Mesenchymal stem cell (in vitro differentiated cells and primary cell): ENCODE measurements at regions not wholly inside any gene's neighbourhood (a gene's known extent, or its start where the extent isn't known, plus 50 kb on each side); places are given as distances from the start of the nearest gene placed in this dataset.

ENCODE experiments used
- DNase-seq: peaks from one replicate; pipeline ENCODE4 v3.0.0-alpha.2; 2013
- H2AFZ ChIP-seq: one replicate; pipeline ENCODE4 v1.6.1; 2013; ENCODE audit warnings: low read depth, mild to moderate bottlenecking, control low read depth, inconsistent platforms, low read length, moderate library complexity
- H2AK5ac ChIP-seq: 2 replicates; pipeline ENCODE4 v1.6.1; 2013; ENCODE audit warnings: low read length, moderate library complexity, mild to moderate bottlenecking, inconsistent platforms; ENCODE audit not compliant: severe bottlenecking
- H2BK120ac ChIP-seq: one replicate; pipeline ENCODE4 v1.6.1; 2013; ENCODE audit warnings: low read depth, mild to moderate bottlenecking, inconsistent platforms, low read length, moderate library complexity
- H2BK12ac ChIP-seq, 2 experiments: one replicate each; pipeline ENCODE4 v1.6.1; 2013; ENCODE audit warnings: inconsistent platforms in 2 of 2, low read length in 2 of 2, mild to moderate bottlenecking in 2 of 2, moderate library complexity in 2 of 2, control low read depth in 1 of 2
- H2BK15ac ChIP-seq: one replicate; pipeline ENCODE4 v1.6.1; 2013; ENCODE audit warnings: mild to moderate bottlenecking, low read depth, inconsistent platforms; ENCODE audit not compliant: poor library complexity, severe bottlenecking
- H2BK5ac ChIP-seq: 2 replicates; pipeline ENCODE4 v1.6.1; 2013; ENCODE audit warnings: low read depth, mild to moderate bottlenecking, low read length, control low read depth, inconsistent platforms; ENCODE audit not compliant: poor library complexity, severe bottlenecking
- H3K14ac ChIP-seq, 2 experiments: one replicate each; pipeline ENCODE4 v1.6.1; 2013; ENCODE audit warnings: inconsistent platforms in 2 of 2, low read length in 2 of 2, control low read depth in 1 of 2, mild to moderate bottlenecking in 1 of 2, moderate library complexity in 1 of 2
- H3K18ac ChIP-seq, 2 experiments: one replicate each; pipeline ENCODE4 v1.6.1; 2013; ENCODE audit warnings: inconsistent platforms in 2 of 2, low read length in 2 of 2, control low read depth in 1 of 2, low read depth in 1 of 2, mild to moderate bottlenecking in 1 of 2
- H3K23ac ChIP-seq, 2 experiments: one replicate each; pipeline ENCODE4 v1.6.1; 2013; ENCODE audit warnings: inconsistent platforms in 2 of 2, low read length in 2 of 2, mild to moderate bottlenecking in 2 of 2, moderate library complexity in 2 of 2, control low read depth in 1 of 2
- H3K27ac ChIP-seq: 2 replicates; pipeline ENCODE4 v1.5.1; 2013; ENCODE audit warnings: mild to moderate bottlenecking, moderate library complexity, low read length, control low read depth, inconsistent platforms; ENCODE audit not compliant: poor library complexity, severe bottlenecking
- H3K27me3 ChIP-seq, 2 experiments: 2 replicates each; pipeline versions ENCODE4 v1.6.1 to v1.7.0; 2013; ENCODE audit warnings: low read length in 2 of 2, mild to moderate bottlenecking in 2 of 2, moderate library complexity in 2 of 2, control low read depth in 1 of 2, inconsistent platforms in 1 of 2; ENCODE audit not compliant: control insufficient read depth in 1 of 2, insufficient read depth in 1 of 2
- H3K36me3 ChIP-seq, 2 experiments: 2 replicates each; pipeline versions ENCODE4 v1.6.1 to v1.7.0; 2013; ENCODE audit warnings: low read length in 2 of 2, control low read depth in 1 of 2, inconsistent platforms in 1 of 2, low read depth in 1 of 2, mild to moderate bottlenecking in 1 of 2; ENCODE audit not compliant: insufficient read depth in 2 of 2, control insufficient read depth in 1 of 2
- H3K4ac ChIP-seq, 2 experiments: one replicate each; pipeline ENCODE4 v1.6.1; 2013; ENCODE audit warnings: inconsistent platforms in 2 of 2, low read length in 2 of 2, mild to moderate bottlenecking in 2 of 2, moderate library complexity in 2 of 2, control low read depth in 1 of 2, low read depth in 1 of 2
- H3K4me1 ChIP-seq: 2 replicates; pipeline ENCODE4 v1.6.1; 2013; ENCODE audit warnings: low read depth, low read length, control low read depth; ENCODE audit not compliant: control insufficient read depth, insufficient read depth
- H3K4me2 ChIP-seq: 2 replicates; pipeline ENCODE4 v1.6.1; 2013; ENCODE audit warnings: low read length, mild to moderate bottlenecking, inconsistent platforms; ENCODE audit not compliant: poor library complexity, severe bottlenecking
- H3K4me3 ChIP-seq, 2 experiments: 2 replicates each; pipeline versions ENCODE4 v1.5.1 to v1.7.0; 2013; ENCODE audit warnings: low read length in 2 of 2, mild to moderate bottlenecking in 2 of 2, control low read depth in 1 of 2, low read depth in 1 of 2; ENCODE audit not compliant: insufficient read depth in 1 of 2
- H3K79me1 ChIP-seq: replicated peaks from 2 replicates; pipeline ENCODE4 v1.6.1; 2013; ENCODE audit warnings: mild to moderate bottlenecking, control low read depth, low read length, inconsistent platforms; ENCODE audit not compliant: poor library complexity, severe bottlenecking
- H3K9ac ChIP-seq: 2 replicates; pipeline ENCODE4 v1.7.0; 2013; ENCODE audit warnings: mild to moderate bottlenecking, low read length, moderate library complexity
- H3K9me3 ChIP-seq: 2 replicates; pipeline ENCODE4 v1.7.0; 2013; ENCODE audit warnings: mild to moderate bottlenecking, low read length; ENCODE audit not compliant: control insufficient read depth
- H4K8ac ChIP-seq: one replicate; pipeline ENCODE4 v1.6.1; 2013; ENCODE audit warnings: inconsistent platforms, mild to moderate bottlenecking, low read length, moderate library complexity
- H4K91ac ChIP-seq: one replicate; pipeline ENCODE4 v1.6.1; 2013; ENCODE audit warnings: mild to moderate bottlenecking, low read length, inconsistent platforms
- WGBS: methylation state at CpG from one replicate; pipeline ENCODE4 v1.1.7; 2013; ENCODE audit warnings: mixed read lengths; 5-methylcytosine and 5-hydroxymethylcytosine counted together

DNA sequence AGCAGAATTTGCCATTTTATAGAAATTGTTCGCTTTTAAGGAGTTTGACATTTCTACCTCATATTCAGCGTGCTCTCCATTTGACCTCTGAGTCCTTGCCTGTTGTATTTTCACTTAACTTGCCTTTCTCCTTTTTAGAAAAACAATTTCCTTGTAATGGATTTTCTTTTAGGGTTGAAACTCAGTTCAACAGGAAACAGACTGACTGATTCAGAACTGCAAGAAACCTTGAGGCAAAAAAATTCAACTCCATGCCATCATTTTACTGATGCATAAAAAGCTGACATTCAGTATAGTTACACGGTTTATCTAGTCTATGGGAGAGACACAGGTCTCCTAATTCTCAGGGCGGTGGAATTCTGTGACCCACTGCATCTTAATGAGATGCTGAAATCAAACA, 59.8 kb downstream of the MRPS30 start:
- no peak overlapping the region for H3K4me2 ChIP-seq
- no peak overlapping the region for H3K18ac ChIP-seq
- H3K4ac ChIP-seq, result no peak overlapping the region
- H3K36me3 ChIP-seq, result no peaks in the 10 kb centered on the region
- H3K4me1 ChIP-seq, result no peaks in the 10 kb centered on the region
- H3K14ac ChIP-seq, result no peak overlapping the region
- no peak overlapping the region for H3K23ac ChIP-seq
- no peaks in the 10 kb centered on the region for H3K79me1 ChIP-seq
- no peak for DNase-seq
- H2BK120ac ChIP-seq, result no peak overlapping the region
- H2AFZ ChIP-seq, result no peak overlapping the region
- H3K4me3 ChIP-seq, result no peak overlapping the region
- H3K27me3 ChIP-seq, result no peaks in the 10 kb centered on the region
- H4K8ac ChIP-seq, result no peak overlapping the region
- H2BK5ac ChIP-seq, result no peak overlapping the region
- WGBS, result 96% methylated on average over 4 of the region's 4 CpGs
- H2BK15ac ChIP-seq, result no peak overlapping the region
- H3K9ac ChIP-seq, result no peak overlapping the region
- H3K27ac ChIP-seq, result no peak overlapping the region
- no peak overlapping the region for H4K91ac ChIP-seq
- H3K9me3 ChIP-seq, result no peaks in the 10 kb centered on the region
- H2AK5ac ChIP-seq, result no peak overlapping the region
- H2BK12ac ChIP-seq, result no peak overlapping the region

DNA sequence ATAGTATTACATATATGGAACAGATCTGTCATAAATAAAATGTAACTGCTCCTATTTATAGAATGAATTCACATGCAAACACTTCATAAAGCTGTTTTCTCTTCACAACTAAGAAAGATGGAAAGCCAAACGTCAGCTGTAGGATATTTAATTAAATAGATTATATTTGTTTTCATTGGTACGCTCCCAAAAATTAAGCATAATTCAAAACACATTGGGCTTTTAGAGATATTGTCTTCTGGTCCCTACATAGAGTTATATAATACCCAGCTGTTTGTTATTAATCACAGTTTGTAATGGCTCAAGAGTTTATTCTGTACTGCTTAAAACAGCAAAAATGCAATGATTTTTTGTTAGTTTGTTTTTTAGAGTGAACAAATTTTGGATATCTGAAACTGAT, 61.2 kb downstream of the MRPS30 start:
- Histone ChIP-seq H2BK15ac (no peak overlapping the region), H3K27me3 (no peaks in the 10 kb centered on the region), H2BK12ac (no peak overlapping the region), H2BK120ac (no peak overlapping the region), H3K9ac (no peak overlapping the region), H3K79me1 (no peaks in the 10 kb centered on the region), H3K4me1 (no peaks in the 10 kb centered on the region), H2AK5ac (no peak overlapping the region), H3K9me3 (no peaks in the 10 kb centered on the region), H3K27ac (no peak overlapping the region), H4K8ac (no peak overlapping the region), H3K36me3 (no peaks in the 10 kb centered on the region), H3K4ac (no peak overlapping the region), H4K91ac (no peak overlapping the region), H3K18ac (no peak overlapping the region), H2AFZ (no peak overlapping the region), H3K4me3 (no peak overlapping the region), H3K4me2 (no peak overlapping the region), H2BK5ac (no peak overlapping the region), H3K14ac (no peak overlapping the region), H3K23ac (no peak overlapping the region)
- WGBS, result no CpG with 5 or more reads among the region's 2 CpGs
- no peak for DNase-seq

DNA sequence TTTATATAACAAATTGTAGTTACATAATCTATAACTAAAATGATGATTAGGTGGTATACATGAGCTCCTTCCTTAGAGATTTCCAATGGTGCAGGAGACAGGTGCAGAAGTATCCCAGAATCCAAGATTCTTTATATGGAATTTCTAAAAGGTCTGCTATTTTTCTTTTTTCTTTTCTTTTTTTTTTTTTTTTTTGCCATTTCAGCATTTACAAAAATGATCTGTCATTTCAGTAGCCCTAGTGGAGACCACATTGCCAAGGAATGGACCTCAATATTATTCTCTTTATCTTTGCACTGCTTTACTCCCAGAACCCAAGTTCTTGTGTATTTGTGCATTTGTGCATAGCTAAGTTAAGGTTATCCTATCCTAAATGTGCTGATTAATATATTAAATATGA, 61.7 kb downstream of the MRPS30 start:
- Histone ChIP-seq H3K27ac (no peak overlapping the region), H3K4ac (no peak overlapping the region), H3K18ac (no peak overlapping the region), H3K14ac (no peak overlapping the region), H2AFZ (no peak overlapping the region), H3K9me3 (no peaks in the 10 kb centered on the region), H2BK120ac (no peak overlapping the region), H3K27me3 (no peaks in the 10 kb centered on the region), H4K91ac (no peak overlapping the region), H3K23ac (no peak overlapping the region), H2BK12ac (no peak overlapping the region), H3K4me2 (no peak overlapping the region), H3K9ac (no peak overlapping the region), H3K79me1 (no peaks in the 10 kb centered on the region), H3K36me3 (no peaks in the 10 kb centered on the region), H3K4me3 (no peak overlapping the region), H4K8ac (no peak overlapping the region), H2AK5ac (no peak overlapping the region), H2BK15ac (no peak overlapping the region), H2BK5ac (no peak overlapping the region), H3K4me1 (no peaks in the 10 kb centered on the region)
- no peak for DNase-seq

DNA sequence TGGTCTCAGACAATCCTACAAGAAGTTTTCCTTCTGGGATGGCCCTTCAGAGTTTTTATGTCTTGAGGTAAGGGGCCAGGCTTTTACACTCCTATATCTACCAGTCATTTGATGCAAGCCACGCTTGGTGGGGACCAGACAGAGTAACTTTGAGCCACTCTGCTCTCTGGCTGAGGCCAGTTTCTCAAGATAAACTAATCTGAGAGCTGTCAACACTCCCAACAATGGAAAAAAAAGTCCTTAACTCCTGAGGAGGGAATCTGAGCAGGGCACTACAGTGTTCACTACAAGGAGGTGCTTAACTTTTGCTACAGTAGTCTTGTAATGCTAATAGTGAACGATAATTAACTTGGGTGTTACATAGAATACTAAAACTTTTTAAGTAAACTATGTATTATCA, 62.7 kb downstream of the MRPS30 start:
- DNase-seq, result no peak
- Histone ChIP-seq H3K27me3 (no peaks in the 10 kb centered on the region), H2BK5ac (no peak overlapping the region), H3K4me1 (no peaks in the 10 kb centered on the region), H4K8ac (no peak overlapping the region), H2BK120ac (no peak overlapping the region), H2AFZ (no peak overlapping the region), H3K18ac (no peak overlapping the region), H3K4me3 (no peak overlapping the region), H3K27ac (no peak overlapping the region), H3K36me3 (no peaks in the 10 kb centered on the region), H2BK12ac (no peak overlapping the region), H3K4me2 (no peak overlapping the region), H3K9me3 (no peaks in the 10 kb centered on the region), H3K9ac (no peak overlapping the region), H3K79me1 (no peaks in the 10 kb centered on the region), H3K23ac (no peak overlapping the region), H2AK5ac (no peak overlapping the region), H4K91ac (no peak overlapping the region), H2BK15ac (no peak overlapping the region), H3K14ac (no peak overlapping the region), H3K4ac (no peak overlapping the region)
- 0% methylated on average over 1 of the region's 2 CpGs for WGBS
